ENCODE measurements at regions not wholly inside any gene's neighbourhood (a gene's known extent, or its start where the extent isn't known, plus 50 kb on each side); places are given as distances from the start of the nearest gene placed in this dataset.

- TF ChIP-seq JUNB (IDR thresholded peaks at IDR 0.05; ENCODE audit: unreplicated experiment) (no peak), CREB1 (CRISPR knock-in tag; IDR thresholded peaks at IDR 0.05; ENCODE audit: low read depth) (no peak), STAT1 (IDR thresholded peaks at IDR 0.05; ENCODE audit: unreplicated experiment) (no peak), EZH2phosphoT487 (IDR thresholded peaks at IDR 0.05; ENCODE audit: unreplicated experiment) (no peak), EZH2 (IDR thresholded peaks at IDR 0.05; ENCODE audit: low read depth, unreplicated experiment) (no peak), REST (IDR thresholded peaks at IDR 0.05; ENCODE audit: unreplicated experiment) (no peak)
Measured at GRCh38 chr15:95470997-95471689, 859.4 kb upstream of the NR2F2 start (continued).

GRCh38 chr15:95471690-95472086, 858.8 kb upstream of the NR2F2 start:
- H3K27ac ChIP-seq (ENCODE audit: low read depth), result no peak overlapping the region
- DNase-seq (ENCODE audit: low spot score) (no peak), ATAC-seq (no peak)
- TF ChIP-seq ETS1 (IDR thresholded peaks at IDR 0.05) (no peak), JUNB (IDR thresholded peaks at IDR 0.05; ENCODE audit: unreplicated experiment) (no peak), POLR2AphosphoS5 (IDR thresholded peaks at IDR 0.05; ENCODE audit: low read depth) (no peak), NANOG (IDR thresholded peaks at IDR 0.05; ENCODE audit: borderline replicate concordance) (no peak), REST (IDR thresholded peaks at IDR 0.05; ENCODE audit: unreplicated experiment) (no peak), ZNF114 (CRISPR knock-in tag; IDR thresholded peaks at IDR 0.05) (no peak), ZNF331 (CRISPR knock-in tag; IDR thresholded peaks at IDR 0.05; ENCODE audit: low read depth) (no peak)
- H3K36me3 Mint-ChIP-seq (ENCODE audit: low read depth), result no peaks in the 10 kb centered on the region
- H3K27me3 Mint-ChIP-seq (ENCODE audit: insufficient read depth, low read depth, poor library complexity), result peaks cover 4% of the 10 kb centered on the region
- peaks cover 3% of the 10 kb centered on the region; the same call in 2 of the 3 replicates for H3K4me1 Mint-ChIP-seq
- no peaks in the 10 kb centered on the region for H3K9me3 Mint-ChIP-seq
- no peaks in the 10 kb centered on the region for H3K79me2 ChIP-seq (replicated peaks; ENCODE audit: insufficient read depth)
- no peaks in the 10 kb centered on the region for H3F3A ChIP-seq (replicated peaks; ENCODE audit: low read depth)
- H3K27ac Mint-ChIP-seq, result no peak overlapping the region; the same call in 1 of the 2 replicates
- no peaks in the 10 kb centered on the region for H3K27me3 ChIP-seq (ENCODE audit: insufficient read depth)
- H4K20me1 ChIP-seq (replicated peaks; ENCODE audit: insufficient read depth), result no peaks in the 10 kb centered on the region
- no peak overlapping the region for H3K4me2 ChIP-seq
- no peak overlapping the region for H3K4me3 ChIP-seq
- no peak overlapping the region for H3K4me3 Mint-ChIP-seq
- H3K4me1 ChIP-seq (ENCODE audit: insufficient read depth), result no peaks in the 10 kb centered on the region
- no peak overlapping the region for H2AFZ ChIP-seq
- no peaks in the 10 kb centered on the region for H3K9me2 ChIP-seq (ENCODE audit: insufficient read depth)
- H3K36me3 ChIP-seq (ENCODE audit: insufficient read depth), result no peaks in the 10 kb centered on the region
